ENCODE measurements at regions not wholly inside any gene's neighbourhood (a gene's known extent, or its start where the extent isn't known, plus 50 kb on each side); places are given as distances from the start of the nearest gene placed in this dataset.

GRCh38 chr13:24613128-24613527 is 67.1 kb upstream of the ATP12A start:
- H3K36me3 Mint-ChIP-seq (ENCODE audit: unreplicated experiment): no peaks in the 10 kb centered on the region
- no peak overlapping the region for H3K27ac Mint-ChIP-seq (ENCODE audit: unreplicated experiment)
- peak; percentile 59 for DNase-seq (ENCODE audit: extremely low spot score, unreplicated experiment)
- no peak overlapping the region for H3K4me3 Mint-ChIP-seq (ENCODE audit: unreplicated experiment)
- no peak for TF ChIP-seq CTCF (IDR thresholded peaks at IDR 0.05)
- no peaks in the 10 kb centered on the region for H3K27me3 Mint-ChIP-seq (ENCODE audit: unreplicated experiment)
- no peaks in the 10 kb centered on the region for H3K9me3 Mint-ChIP-seq (ENCODE audit: unreplicated experiment)
- H3K4me1 Mint-ChIP-seq (ENCODE audit: unreplicated experiment): no peaks in the 10 kb centered on the region

GRCh38 chr13:24613755-24614154 is 66.5 kb upstream of the ATP12A start:
- Mint-ChIP-seq H3K27me3 (ENCODE audit: unreplicated experiment) (no peaks in the 10 kb centered on the region), H3K4me1 (ENCODE audit: unreplicated experiment) (no peaks in the 10 kb centered on the region), H3K36me3 (ENCODE audit: unreplicated experiment) (no peaks in the 10 kb centered on the region), H3K4me3 (ENCODE audit: unreplicated experiment) (no peak overlapping the region), H3K9me3 (ENCODE audit: unreplicated experiment) (no peaks in the 10 kb centered on the region), H3K27ac (ENCODE audit: unreplicated experiment) (no peak overlapping the region)
- no peak for DNase-seq (ENCODE audit: extremely low spot score, unreplicated experiment)
- no peak for TF ChIP-seq CTCF (IDR thresholded peaks at IDR 0.05)

GRCh38 chr13:24614306-24615080 is 65.7 kb upstream of the ATP12A start:
- Mint-ChIP-seq H3K27ac (ENCODE audit: unreplicated experiment) (no peak overlapping the region), H3K4me1 (ENCODE audit: unreplicated experiment) (no peaks in the 10 kb centered on the region), H3K36me3 (ENCODE audit: unreplicated experiment) (no peaks in the 10 kb centered on the region), H3K9me3 (ENCODE audit: unreplicated experiment) (no peaks in the 10 kb centered on the region), H3K4me3 (ENCODE audit: unreplicated experiment) (no peak overlapping the region), H3K27me3 (ENCODE audit: unreplicated experiment) (no peaks in the 10 kb centered on the region)
- no peak for DNase-seq (ENCODE audit: extremely low spot score, unreplicated experiment)
- TF ChIP-seq CTCF (IDR thresholded peaks at IDR 0.05): no peak

- no peaks in the 10 kb centered on the region for H3K27me3 Mint-ChIP-seq (ENCODE audit: unreplicated experiment)
- H3K4me3 Mint-ChIP-seq (ENCODE audit: unreplicated experiment): no peak overlapping the region
- TF ChIP-seq CTCF (IDR thresholded peaks at IDR 0.05): no peak
- DNase-seq (ENCODE audit: extremely low spot score, unreplicated experiment): peak; percentile 54
- H3K4me1 Mint-ChIP-seq (ENCODE audit: unreplicated experiment): no peaks in the 10 kb centered on the region
- H3K27ac Mint-ChIP-seq (ENCODE audit: unreplicated experiment): no peak overlapping the region
- no peaks in the 10 kb centered on the region for H3K9me3 Mint-ChIP-seq (ENCODE audit: unreplicated experiment)
- H3K36me3 Mint-ChIP-seq (ENCODE audit: unreplicated experiment): no peaks in the 10 kb centered on the region
These were observed 65.1 kb upstream of the ATP12A start for GRCh38 chr13:24615114-24615513.

GRCh38 chr13:24615911-24616472 is 64.2 kb upstream of the ATP12A start:
- Mint-ChIP-seq H3K9me3 (ENCODE audit: unreplicated experiment) (no peaks in the 10 kb centered on the region), H3K4me1 (ENCODE audit: unreplicated experiment) (no peaks in the 10 kb centered on the region), H3K27ac (ENCODE audit: unreplicated experiment) (no peak overlapping the region), H3K4me3 (ENCODE audit: unreplicated experiment) (no peak overlapping the region), H3K27me3 (ENCODE audit: unreplicated experiment) (no peaks in the 10 kb centered on the region), H3K36me3 (ENCODE audit: unreplicated experiment) (no peaks in the 10 kb centered on the region)
- DNase-seq (ENCODE audit: extremely low spot score, unreplicated experiment): peak; percentile 76
- no peak for TF ChIP-seq CTCF (IDR thresholded peaks at IDR 0.05)
